NCI-H82 treated with DMSO at 0.1 percent for 48 hours (cell line): ENCODE measurements at regions not wholly inside any gene's neighbourhood (a gene's known extent, or its start where the extent isn't known, plus 50 kb on each side); places are given as distances from the start of the nearest gene placed in this dataset.
A peak's percentile ranks its signal among the peaks of the same experiment; 100 is the strongest.

ENCODE experiments used
- DNase-seq: peaks from one replicate; lab custom pipeline; 2025; ENCODE audit not compliant: unreplicated experiment; lab: John Stamatoyannopoulos, UW

- no peak for DNase-seq
These were observed 244.2 kb downstream of the EPM2A start for GRCh38 chr6:145491126-145491525.

- no peak for DNase-seq
These were observed 238.3 kb downstream of the EPM2A start for GRCh38 chr6:145497006-145497405.

- DNase-seq: no peak
These were observed 236.9 kb downstream of the EPM2A start for GRCh38 chr6:145498425-145498824.

- peak; percentile 13 for DNase-seq
These were observed 232.9 kb downstream of the EPM2A start for GRCh38 chr6:145502416-145502815.

- no peak for DNase-seq
These were observed 229.2 kb downstream of the EPM2A start for GRCh38 chr6:145506136-145506535.

- no peak for DNase-seq
These were observed 228.8 kb downstream of the EPM2A start for GRCh38 chr6:145506565-145506964.

GRCh38 chr6:145507239-145507638, 228.1 kb downstream of the EPM2A start:
- DNase-seq: no peak

GRCh38 chr6:145508107-145508506, 227.2 kb downstream of the EPM2A start:
- no peak for DNase-seq

- no peak for DNase-seq
These were observed 217.8 kb downstream of the EPM2A start for GRCh38 chr6:145517492-145517891.

- DNase-seq: no peak
These were observed 210.3 kb downstream of the EPM2A start for GRCh38 chr6:145525038-145525437.

- no peak for DNase-seq
These were observed 205.7 kb downstream of the EPM2A start for GRCh38 chr6:145529582-145529981.

- no peak for DNase-seq
These were observed 204.9 kb downstream of the EPM2A start for GRCh38 chr6:145530454-145530853.

GRCh38 chr6:145531032-145531431, 204.3 kb downstream of the EPM2A start:
- DNase-seq: no peak

GRCh38 chr6:145531822-145532221, 203.5 kb downstream of the EPM2A start:
- DNase-seq: no peak

GRCh38 chr6:145532361-145532760, 203.0 kb downstream of the EPM2A start:
- no peak for DNase-seq

- DNase-seq: no peak
These were observed 200.3 kb downstream of the EPM2A start for GRCh38 chr6:145534989-145535388.

GRCh38 chr6:145538989-145539388, 196.3 kb downstream of the EPM2A start:
- DNase-seq: no peak

GRCh38 chr6:145539831-145540230, 195.5 kb downstream of the EPM2A start:
- no peak for DNase-seq

- no peak for DNase-seq
These were observed 194.6 kb downstream of the EPM2A start for GRCh38 chr6:145540741-145541140.

GRCh38 chr6:145544041-145544440, 191.3 kb downstream of the EPM2A start:
- DNase-seq: no peak

GRCh38 chr6:145544514-145544913, 190.8 kb downstream of the EPM2A start:
- DNase-seq: no peak

GRCh38 chr6:145546265-145546664, 189.1 kb downstream of the EPM2A start:
- no peak for DNase-seq

- no peak for DNase-seq
These were observed 187.6 kb downstream of the EPM2A start for GRCh38 chr6:145547594-145548335.
